ENCODE measurements at regions not wholly inside any gene's neighbourhood (a gene's known extent, or its start where the extent isn't known, plus 50 kb on each side); places are given as distances from the start of the nearest gene placed in this dataset.

DNA sequence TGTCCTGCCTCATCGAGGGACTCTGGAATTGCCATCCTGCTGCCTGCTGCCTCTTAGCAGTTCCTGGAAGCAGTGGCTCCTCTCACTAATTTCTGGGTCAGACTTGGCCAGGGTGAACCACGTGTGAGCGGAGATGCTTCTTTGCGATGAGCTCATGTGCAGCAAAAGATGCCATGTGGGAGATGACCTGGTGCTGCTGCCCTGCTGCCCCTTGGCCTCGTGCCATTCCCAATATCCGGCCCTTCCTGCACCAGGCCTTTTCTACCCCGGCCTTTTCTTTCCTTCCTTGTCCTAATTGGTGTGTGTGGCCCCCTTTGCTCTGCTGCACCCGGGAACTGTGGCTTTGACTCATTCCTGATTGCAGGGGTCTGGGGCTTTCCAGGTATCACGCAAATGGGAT, 296.9 kb upstream of the HS6ST1 start:
- TF ChIP-seq, protein P1, sequence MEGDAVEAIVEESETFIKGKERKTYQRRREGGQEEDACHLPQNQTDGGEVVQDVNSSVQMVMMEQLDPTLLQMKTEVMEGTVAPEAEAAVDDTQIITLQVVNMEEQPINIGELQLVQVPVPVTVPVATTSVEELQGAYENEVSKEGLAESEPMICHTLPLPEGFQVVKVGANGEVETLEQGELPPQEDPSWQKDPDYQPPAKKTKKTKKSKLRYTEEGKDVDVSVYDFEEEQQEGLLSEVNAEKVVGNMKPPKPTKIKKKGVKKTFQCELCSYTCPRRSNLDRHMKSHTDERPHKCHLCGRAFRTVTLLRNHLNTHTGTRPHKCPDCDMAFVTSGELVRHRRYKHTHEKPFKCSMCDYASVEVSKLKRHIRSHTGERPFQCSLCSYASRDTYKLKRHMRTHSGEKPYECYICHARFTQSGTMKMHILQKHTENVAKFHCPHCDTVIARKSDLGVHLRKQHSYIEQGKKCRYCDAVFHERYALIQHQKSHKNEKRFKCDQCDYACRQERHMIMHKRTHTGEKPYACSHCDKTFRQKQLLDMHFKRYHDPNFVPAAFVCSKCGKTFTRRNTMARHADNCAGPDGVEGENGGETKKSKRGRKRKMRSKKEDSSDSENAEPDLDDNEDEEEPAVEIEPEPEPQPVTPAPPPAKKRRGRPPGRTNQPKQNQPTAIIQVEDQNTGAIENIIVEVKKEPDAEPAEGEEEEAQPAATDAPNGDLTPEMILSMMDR (IDR thresholded peaks at IDR 0.05; ENCODE audit: low read depth, low read length), result no peak
- DNase-seq (ENCODE audit: low read depth in 2 of 2), result no peak
- no peak overlapping the region for H3K4me3 ChIP-seq (replicated peaks in 1 of 2; ENCODE audit: low read depth in 2 of 2, low read length in 2 of 2)

DNA sequence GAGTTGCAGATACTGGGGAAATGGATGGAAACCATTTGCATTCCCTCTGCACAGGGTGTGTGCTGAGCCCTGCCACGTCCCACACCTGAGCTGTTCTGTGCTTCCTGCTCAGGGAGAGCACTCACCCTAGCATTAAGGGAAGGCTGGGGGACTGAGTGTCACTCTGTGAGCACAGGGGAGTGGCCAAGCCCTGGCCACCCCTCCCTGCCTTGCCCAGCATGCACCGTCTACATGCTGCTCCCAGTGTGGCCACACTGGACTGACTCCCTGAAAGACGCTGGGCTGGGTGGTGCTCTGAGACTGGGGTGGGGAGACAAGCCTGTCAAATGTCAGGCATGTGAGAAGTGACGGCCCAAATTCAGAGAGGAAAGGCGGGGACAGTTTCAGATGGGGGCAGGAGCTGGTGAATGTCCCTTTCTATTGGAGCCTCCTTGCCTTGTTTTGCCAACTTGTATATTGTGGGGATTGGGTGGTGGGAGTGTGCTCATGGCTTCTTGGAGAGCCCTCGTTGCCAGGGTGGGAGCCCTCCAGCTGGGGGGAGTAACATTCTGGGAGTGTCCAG, 298.4 kb upstream of the HS6ST1 start:
- TF ChIP-seq, protein P1 (IDR thresholded peaks at IDR 0.05; ENCODE audit: low read depth, low read length), result no peak
- H3K4me3 ChIP-seq (replicated peaks in 1 of 2; ENCODE audit: low read depth in 2 of 2, low read length in 2 of 2), result no peak overlapping the region
- DNase-seq (ENCODE audit: low read depth in 2 of 2), result no peak

DNA sequence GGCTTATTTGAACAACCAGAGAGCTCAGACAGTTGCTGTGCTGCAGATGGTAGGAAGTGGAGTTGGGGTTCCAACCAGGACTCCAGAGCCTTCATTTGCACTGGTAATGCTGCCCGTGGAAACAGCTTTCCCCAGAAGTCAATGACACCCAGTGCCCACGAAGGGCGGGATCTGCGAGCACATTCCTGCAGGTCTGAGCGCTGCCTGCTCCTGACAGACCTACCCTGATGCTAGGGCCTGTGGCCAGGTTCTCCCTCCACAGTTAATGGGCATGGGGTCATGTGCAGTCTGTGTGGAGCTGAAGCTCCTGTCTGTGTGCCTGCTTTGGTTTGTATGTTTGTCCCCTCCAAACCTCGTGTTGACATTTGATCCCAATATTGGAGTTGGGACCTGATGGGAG, 299.0 kb upstream of the HS6ST1 start:
- no peak overlapping the region for H3K4me3 ChIP-seq (replicated peaks in 1 of 2; ENCODE audit: low read depth in 2 of 2, low read length in 2 of 2)
- TF ChIP-seq, protein P1 (IDR thresholded peaks at IDR 0.05; ENCODE audit: low read depth, low read length), result no peak
- DNase-seq (ENCODE audit: low read depth in 2 of 2), result no peak

DNA sequence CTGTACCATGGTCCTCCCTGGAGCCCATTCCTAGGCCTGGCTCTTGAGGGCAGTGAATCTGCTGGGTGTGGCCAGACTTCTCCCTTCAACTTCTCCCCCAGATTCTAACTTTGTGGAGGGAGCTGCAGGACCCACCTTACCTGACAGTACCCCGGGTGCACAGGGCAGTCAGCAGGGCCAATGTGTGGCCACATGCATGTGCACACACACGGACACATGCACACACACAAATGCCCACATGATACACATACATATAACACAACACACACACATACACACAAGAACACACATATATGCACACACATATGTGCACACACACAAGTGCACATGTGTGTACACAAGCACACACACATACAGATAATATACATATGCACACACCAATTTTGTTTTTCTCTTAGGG, 300.0 kb upstream of the HS6ST1 start:
- no peak overlapping the region for H3K4me3 ChIP-seq (replicated peaks in 1 of 2; ENCODE audit: low read depth in 2 of 2, low read length in 2 of 2)
- TF ChIP-seq, protein P1 (IDR thresholded peaks at IDR 0.05; ENCODE audit: low read depth, low read length), result no peak
- DNase-seq (ENCODE audit: low read depth in 2 of 2), result no peak

DNA sequence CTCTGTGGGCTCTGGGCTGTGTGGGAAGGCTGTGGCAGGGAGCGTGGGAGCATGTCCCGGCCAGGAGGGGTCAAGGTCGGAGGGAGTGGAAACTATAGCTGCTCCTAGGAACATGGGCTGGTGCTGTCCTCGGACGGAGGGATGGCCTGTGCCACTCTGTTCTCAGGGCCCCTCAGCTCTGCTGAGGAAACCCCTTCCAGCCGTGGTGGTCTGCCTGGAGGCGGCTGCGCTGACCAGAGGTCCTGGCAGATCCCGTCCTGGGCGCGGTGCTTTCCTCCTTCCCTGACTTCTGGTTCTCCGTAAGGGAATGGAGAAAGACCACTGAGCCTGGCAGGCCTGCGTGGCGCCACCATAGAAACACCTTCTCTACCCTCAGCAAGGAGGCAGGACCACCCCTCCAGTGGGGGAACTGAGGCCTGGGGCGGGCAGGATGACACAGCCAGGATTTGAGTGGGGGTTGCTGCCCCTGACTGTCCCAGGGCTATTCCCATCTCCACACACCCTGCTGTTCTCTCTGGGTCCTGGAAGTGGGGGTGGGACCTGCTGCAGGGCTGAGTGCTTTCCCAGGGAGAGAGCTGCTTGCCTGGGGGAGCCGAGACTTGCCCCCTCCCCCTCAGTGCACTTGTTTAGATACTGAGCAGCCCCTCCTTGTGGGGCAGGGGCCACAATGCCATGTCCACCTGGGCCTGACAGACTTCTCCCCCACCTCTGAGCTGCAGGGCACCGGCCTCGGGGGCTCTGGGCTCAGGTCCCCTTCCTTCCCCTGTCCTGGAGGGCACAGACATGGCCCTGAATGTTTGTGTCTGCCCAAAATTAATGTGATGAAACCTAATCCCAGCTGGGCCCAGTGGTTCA, 301.0 kb upstream of the HS6ST1 start:
- TF ChIP-seq, protein P1 (IDR thresholded peaks at IDR 0.05; ENCODE audit: low read depth, low read length), result no peak
- no peak for DNase-seq (ENCODE audit: low read depth in 2 of 2)
- no peak overlapping the region for H3K4me3 ChIP-seq (replicated peaks in 1 of 2; ENCODE audit: low read depth in 2 of 2, low read length in 2 of 2)

DNA sequence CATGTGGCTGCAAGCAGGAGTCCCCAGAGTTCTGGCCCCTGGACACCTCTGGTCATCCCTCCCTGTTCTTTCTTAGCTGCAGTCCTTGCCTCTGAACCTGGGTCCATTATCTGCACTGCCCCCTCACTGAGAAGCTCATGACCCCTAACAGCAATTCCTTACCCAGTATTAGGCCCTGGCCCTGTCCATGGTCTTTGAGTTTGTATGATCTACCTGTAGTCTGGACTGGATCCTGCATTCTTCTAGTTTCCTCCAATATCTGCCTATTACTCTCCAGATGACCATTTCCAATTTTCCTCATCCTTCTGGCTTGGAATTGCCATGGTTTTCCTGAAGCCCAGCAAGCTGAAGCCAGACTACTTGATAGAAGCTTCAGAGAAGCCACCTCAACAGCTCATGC, 302.4 kb upstream of the HS6ST1 start:
- no peak for DNase-seq (ENCODE audit: low read depth in 2 of 2)
- TF ChIP-seq, protein P1 (IDR thresholded peaks at IDR 0.05; ENCODE audit: low read depth, low read length), result no peak
- H3K4me3 ChIP-seq (replicated peaks in 1 of 2; ENCODE audit: low read depth in 2 of 2, low read length in 2 of 2), result no peak overlapping the region
